ENCODE measurements at regions not wholly inside any gene's neighbourhood (a gene's known extent, or its start where the extent isn't known, plus 50 kb on each side); places are given as distances from the start of the nearest gene placed in this dataset.

DNA sequence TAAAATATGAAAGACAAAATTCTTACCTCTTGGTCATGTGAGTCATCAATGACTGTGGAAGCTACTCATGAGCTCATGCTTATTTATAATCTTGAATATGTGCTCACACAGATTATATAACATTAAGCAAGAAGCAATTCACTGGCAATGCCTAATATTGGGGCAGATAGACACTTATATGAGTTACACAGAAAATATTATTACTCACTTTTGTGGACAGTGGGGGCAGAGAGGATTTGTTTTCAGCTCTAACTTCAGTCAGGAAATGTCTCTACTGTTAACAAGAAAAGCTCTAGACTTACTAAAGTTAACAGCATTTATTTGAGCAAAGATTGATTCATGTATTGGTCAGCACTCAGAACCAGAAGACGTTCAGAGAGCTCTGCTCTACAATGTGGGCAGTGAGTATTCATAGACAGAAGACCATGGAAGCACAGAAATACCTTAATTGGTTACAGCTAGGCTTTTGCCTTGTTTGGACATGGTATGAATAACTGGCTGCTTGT lies 85.8 kb upstream of the AHI1 start:
- peaks cover 16% of the 10 kb centered on the region for H3K4me1 Mint-ChIP-seq (ENCODE audit: low read depth)
- H3K36me3 Mint-ChIP-seq (ENCODE audit: low read depth), result no peaks in the 10 kb centered on the region
- intact Hi-C loops (cut with micrococcal nuclease), result no loop called here
- H3K4me3 Mint-ChIP-seq, result no peak overlapping the region
- no peaks in the 10 kb centered on the region for H3K9me3 Mint-ChIP-seq
- CTCF ChIA-PET, result no interaction called here
- DNase-seq, result no peak
- no peak overlapping the region for H3K27ac Mint-ChIP-seq
- H3K27me3 Mint-ChIP-seq (ENCODE audit: low read depth), result no peaks in the 10 kb centered on the region

DNA sequence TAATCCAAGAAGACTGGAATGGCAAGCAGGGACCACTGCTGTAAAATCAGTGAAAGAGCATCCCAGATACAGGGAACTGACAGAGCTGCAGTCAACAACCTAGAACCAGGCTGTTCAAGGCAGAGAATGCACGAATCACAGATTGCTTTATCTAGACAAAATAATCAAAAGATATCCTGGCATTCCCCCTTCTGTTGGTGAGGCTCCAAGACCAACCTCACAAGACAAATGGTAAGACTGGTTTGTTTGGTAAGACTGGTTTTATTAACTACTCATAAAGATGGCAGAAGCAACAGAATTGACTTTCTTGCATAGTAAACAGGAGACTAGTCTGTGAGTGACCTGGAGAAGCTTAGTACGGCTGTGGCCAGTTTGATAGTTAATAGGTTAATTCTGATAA lies 88.8 kb upstream of the AHI1 start:
- no peak for DNase-seq
- no peaks in the 10 kb centered on the region for H3K27me3 Mint-ChIP-seq (ENCODE audit: low read depth)
- peaks cover 16% of the 10 kb centered on the region for H3K4me1 Mint-ChIP-seq (ENCODE audit: low read depth)
- H3K36me3 Mint-ChIP-seq (ENCODE audit: low read depth), result no peaks in the 10 kb centered on the region
- H3K27ac Mint-ChIP-seq, result no peak overlapping the region
- H3K9me3 Mint-ChIP-seq, result no peaks in the 10 kb centered on the region
- CTCF ChIA-PET, result interaction anchor here (1.6 kb wide), 1 partner anchor 17 kb away, joined by 3 read pairs; no protein-coding TSS in a partner anchor
- H3K4me3 Mint-ChIP-seq, result no peak overlapping the region
- intact Hi-C loops (cut with micrococcal nuclease), result no loop called here

DNA sequence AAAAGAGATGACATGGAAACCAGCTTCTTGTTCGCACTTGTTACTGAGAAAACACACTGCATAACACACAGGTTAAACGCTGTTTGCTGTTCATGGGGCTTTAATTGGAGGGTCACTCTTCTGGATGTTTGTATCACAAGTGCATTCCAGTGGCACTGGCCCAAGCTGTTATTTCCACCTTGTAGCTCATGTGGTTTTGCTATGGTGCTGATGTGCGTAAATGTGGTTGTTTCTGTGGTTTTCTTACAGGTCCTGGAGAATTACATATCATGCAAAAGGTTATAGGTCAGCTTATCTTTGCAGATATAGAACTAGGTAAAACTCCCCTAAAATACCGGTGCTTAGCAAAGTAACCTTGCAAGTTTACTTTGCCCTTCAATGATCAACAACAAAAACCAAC lies 89.3 kb upstream of the AHI1 start:
- no peak overlapping the region for H3K27ac Mint-ChIP-seq
- no peak overlapping the region for H3K4me3 Mint-ChIP-seq
- peak; percentile 46 for DNase-seq
- no peaks in the 10 kb centered on the region for H3K36me3 Mint-ChIP-seq (ENCODE audit: low read depth)
- H3K27me3 Mint-ChIP-seq (ENCODE audit: low read depth), result no peaks in the 10 kb centered on the region
- intact Hi-C loops (cut with micrococcal nuclease), result no loop called here
- CTCF ChIA-PET, result interaction anchor here (1.6 kb wide), 1 partner anchor 17 kb away, joined by 3 read pairs; no protein-coding TSS in a partner anchor
- no peaks in the 10 kb centered on the region for H3K9me3 Mint-ChIP-seq
- peaks cover 16% of the 10 kb centered on the region for H3K4me1 Mint-ChIP-seq (ENCODE audit: low read depth)

DNA sequence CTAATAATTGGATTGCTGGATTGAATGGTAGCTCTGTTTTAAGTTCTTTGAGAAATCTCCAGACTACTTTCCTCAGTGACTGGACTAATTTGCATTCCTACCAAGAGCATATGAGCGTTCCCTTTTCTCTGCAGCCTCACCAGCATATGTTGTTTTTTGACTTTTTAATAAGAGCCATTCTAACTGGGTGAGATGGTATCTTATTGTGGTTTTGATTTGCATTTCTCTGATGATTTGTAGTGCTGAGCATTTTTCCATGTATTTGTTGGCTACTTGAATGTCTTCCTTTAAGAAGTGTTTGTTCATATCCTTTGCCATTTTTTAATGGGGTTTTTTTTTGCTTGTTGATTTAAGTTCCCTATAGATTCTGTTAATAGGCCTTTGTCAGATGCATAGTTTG lies 94.7 kb upstream of the AHI1 start:
- Mint-ChIP-seq H3K4me3 (no peak overlapping the region), H3K27ac (no peak overlapping the region), H3K9me3 (no peaks in the 10 kb centered on the region), H3K36me3 (ENCODE audit: low read depth) (no peaks in the 10 kb centered on the region), H3K4me1 (ENCODE audit: low read depth) (peaks cover under 1% of the 10 kb centered on the region), H3K27me3 (ENCODE audit: low read depth) (no peaks in the 10 kb centered on the region)
- intact Hi-C loops (cut with micrococcal nuclease), result no loop called here
- DNase-seq, result no peak
- CTCF ChIA-PET, result interaction anchor here (1.1 kb wide), 1 partner anchor 10 kb away, joined by 3 read pairs; no protein-coding TSS in a partner anchor

DNA sequence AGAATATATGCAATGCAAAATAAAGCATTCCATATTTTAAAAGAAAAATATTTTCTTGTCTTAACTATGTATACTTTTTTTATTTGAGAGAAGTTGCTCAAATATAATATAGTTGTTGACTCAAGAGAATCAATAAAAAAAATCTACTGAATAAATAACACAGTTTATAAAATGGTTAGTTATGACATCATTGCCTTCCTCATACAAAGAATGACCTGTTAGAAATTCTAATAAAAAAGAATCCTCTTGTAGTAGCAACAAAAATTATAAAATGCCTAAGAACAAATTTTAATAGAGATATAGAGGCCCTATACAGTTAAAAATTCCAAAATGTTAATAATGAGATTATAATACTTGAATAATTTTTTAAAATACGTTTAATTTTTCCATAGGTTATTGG lies 96.5 kb upstream of the AHI1 start:
- CTCF ChIA-PET, result interaction anchor here (0.5 kb wide), 1 partner anchor 29 kb away, joined by 4 read pairs; no protein-coding TSS in a partner anchor
- H3K4me1 Mint-ChIP-seq (ENCODE audit: low read depth), result no peaks in the 10 kb centered on the region
- H3K9me3 Mint-ChIP-seq, result peaks cover 4% of the 10 kb centered on the region
- intact Hi-C loops (cut with micrococcal nuclease), result no loop called here
- no peaks in the 10 kb centered on the region for H3K36me3 Mint-ChIP-seq (ENCODE audit: low read depth)
- no peak overlapping the region for H3K4me3 Mint-ChIP-seq
- no peaks in the 10 kb centered on the region for H3K27me3 Mint-ChIP-seq (ENCODE audit: low read depth)
- no peak overlapping the region for H3K27ac Mint-ChIP-seq
- DNase-seq, result no peak

DNA sequence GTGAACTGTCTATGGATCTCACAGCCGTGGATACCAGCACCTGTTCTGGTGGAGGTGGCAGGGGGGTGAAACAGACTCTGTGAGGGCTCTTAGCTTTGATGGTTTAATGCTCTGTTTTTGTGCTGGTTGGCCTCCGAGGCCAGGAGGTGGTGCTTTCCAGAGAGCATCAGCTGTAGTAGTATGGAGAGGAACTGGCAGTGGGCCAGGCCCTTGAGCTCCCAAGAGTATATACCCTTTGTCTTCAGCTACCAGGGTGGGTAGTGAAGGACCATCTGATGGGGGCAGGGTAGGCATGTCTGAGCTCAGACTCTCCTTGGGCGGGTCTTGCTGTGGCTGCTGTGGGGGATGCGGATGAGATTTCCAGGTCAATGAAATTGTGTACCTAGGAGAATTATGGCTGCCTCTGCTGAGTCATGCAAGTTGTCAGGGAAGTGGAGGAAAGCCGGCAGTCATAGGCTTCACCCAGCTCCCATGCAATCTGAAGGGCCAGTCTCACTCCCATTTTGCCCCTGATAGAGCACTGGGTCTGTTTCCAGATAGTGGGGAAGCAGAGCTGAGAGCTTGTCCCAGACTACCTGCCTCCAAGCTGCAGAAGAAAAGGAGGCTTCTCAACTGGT lies 102.7 kb upstream of the AHI1 start:
- no peaks in the 10 kb centered on the region for H3K36me3 Mint-ChIP-seq (ENCODE audit: low read depth)
- no peak overlapping the region for H3K4me3 Mint-ChIP-seq
- CTCF ChIA-PET, result no interaction called here
- DNase-seq, result no peak
- peaks cover 7% of the 10 kb centered on the region for H3K4me1 Mint-ChIP-seq (ENCODE audit: low read depth)
- intact Hi-C loops (cut with micrococcal nuclease), result no loop called here
- H3K27ac Mint-ChIP-seq, result no peak overlapping the region
- H3K27me3 Mint-ChIP-seq (ENCODE audit: low read depth), result no peaks in the 10 kb centered on the region
- peaks cover 9% of the 10 kb centered on the region for H3K9me3 Mint-ChIP-seq

DNA sequence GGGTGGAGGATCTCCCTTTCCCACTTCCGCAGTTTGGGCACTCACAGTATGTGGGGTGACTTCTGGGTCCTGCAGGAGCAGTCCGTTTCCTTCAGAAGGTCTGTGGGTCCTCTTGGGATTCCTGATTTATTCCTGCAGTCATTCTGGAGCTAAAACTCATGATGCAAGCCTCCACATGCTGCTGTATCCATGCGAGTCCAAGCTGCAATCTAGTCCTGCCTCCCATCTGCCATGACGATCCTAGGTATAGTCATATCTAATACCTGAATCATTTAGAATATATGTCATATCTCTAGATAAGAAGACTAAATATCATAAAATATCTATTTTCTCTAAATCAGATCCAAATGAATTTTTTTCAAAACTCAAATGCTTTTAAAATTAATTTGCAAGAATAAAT lies 103.4 kb upstream of the AHI1 start:
- Mint-ChIP-seq H3K4me1 (ENCODE audit: low read depth) (peaks cover 11% of the 10 kb centered on the region), H3K36me3 (ENCODE audit: low read depth) (no peaks in the 10 kb centered on the region), H3K27me3 (ENCODE audit: low read depth) (no peaks in the 10 kb centered on the region), H3K27ac (no peak overlapping the region), H3K9me3 (peaks cover 9% of the 10 kb centered on the region), H3K4me3 (no peak overlapping the region)
- no peak for DNase-seq
- CTCF ChIA-PET, result no interaction called here
- intact Hi-C loops (cut with micrococcal nuclease), result no loop called here

DNA sequence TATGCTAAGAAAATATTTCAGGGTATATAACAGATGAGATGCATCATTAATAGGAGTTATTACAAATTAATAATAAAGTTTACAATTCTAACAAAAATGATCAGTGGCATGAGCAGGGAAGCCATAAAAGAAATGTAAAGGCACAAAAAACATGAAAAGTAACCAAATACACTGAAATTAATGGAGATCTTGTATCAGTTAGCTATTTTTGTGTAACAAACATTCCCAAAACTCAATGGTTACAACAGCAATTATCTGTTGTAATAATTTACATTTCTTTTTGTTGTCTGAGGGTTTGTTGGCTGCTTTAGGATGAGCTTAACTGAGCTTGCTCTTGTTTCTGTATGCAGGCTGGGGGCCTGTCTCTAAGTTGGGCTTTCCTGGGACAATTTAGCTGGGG lies 104.3 kb upstream of the AHI1 start:
- H3K4me3 Mint-ChIP-seq, result no peak overlapping the region
- H3K27ac Mint-ChIP-seq, result no peak overlapping the region
- no peak for DNase-seq
- intact Hi-C loops (cut with micrococcal nuclease), result no loop called here
- no peaks in the 10 kb centered on the region for H3K27me3 Mint-ChIP-seq (ENCODE audit: low read depth)
- CTCF ChIA-PET, result interaction anchor here (0.6 kb wide), 1 partner anchor 23 kb away, joined by 5 read pairs; no protein-coding TSS in a partner anchor
- peaks cover 19% of the 10 kb centered on the region for H3K4me1 Mint-ChIP-seq (ENCODE audit: low read depth)
- H3K36me3 Mint-ChIP-seq (ENCODE audit: low read depth), result no peaks in the 10 kb centered on the region
- H3K9me3 Mint-ChIP-seq, result peaks cover 9% of the 10 kb centered on the region

DNA sequence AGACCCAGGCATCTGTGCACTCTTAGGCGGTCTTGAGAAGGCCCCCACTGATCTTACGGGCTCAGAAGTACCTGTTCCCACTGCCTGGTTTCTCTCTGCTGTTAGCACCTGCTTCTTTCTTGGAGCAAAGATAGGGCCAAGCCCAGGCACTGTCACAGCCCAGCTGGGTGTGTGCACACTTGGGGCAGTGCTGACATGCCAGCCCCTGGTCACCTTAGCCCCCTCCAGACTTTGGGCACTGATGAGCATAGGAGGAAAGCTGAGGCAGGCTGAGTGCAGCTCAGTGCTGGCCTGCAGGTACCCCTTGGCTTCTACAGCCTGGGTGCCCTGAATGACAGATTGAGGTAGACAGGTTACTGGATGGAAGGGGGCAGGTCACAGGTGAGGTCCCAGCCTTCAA lies 105.7 kb upstream of the AHI1 start:
- no peak overlapping the region for H3K27ac Mint-ChIP-seq
- no peaks in the 10 kb centered on the region for H3K27me3 Mint-ChIP-seq (ENCODE audit: low read depth)
- CTCF ChIA-PET, result interaction anchor here (1.2 kb wide), 1 partner anchor 14 kb away, joined by 3 read pairs; no protein-coding TSS in a partner anchor
- intact Hi-C loops (cut with micrococcal nuclease), result no loop called here
- DNase-seq, result no peak
- H3K4me3 Mint-ChIP-seq, result no peak overlapping the region
- H3K4me1 Mint-ChIP-seq (ENCODE audit: low read depth), result peaks cover 22% of the 10 kb centered on the region
- H3K36me3 Mint-ChIP-seq (ENCODE audit: low read depth), result no peaks in the 10 kb centered on the region
- H3K9me3 Mint-ChIP-seq, result peaks cover 5% of the 10 kb centered on the region

DNA sequence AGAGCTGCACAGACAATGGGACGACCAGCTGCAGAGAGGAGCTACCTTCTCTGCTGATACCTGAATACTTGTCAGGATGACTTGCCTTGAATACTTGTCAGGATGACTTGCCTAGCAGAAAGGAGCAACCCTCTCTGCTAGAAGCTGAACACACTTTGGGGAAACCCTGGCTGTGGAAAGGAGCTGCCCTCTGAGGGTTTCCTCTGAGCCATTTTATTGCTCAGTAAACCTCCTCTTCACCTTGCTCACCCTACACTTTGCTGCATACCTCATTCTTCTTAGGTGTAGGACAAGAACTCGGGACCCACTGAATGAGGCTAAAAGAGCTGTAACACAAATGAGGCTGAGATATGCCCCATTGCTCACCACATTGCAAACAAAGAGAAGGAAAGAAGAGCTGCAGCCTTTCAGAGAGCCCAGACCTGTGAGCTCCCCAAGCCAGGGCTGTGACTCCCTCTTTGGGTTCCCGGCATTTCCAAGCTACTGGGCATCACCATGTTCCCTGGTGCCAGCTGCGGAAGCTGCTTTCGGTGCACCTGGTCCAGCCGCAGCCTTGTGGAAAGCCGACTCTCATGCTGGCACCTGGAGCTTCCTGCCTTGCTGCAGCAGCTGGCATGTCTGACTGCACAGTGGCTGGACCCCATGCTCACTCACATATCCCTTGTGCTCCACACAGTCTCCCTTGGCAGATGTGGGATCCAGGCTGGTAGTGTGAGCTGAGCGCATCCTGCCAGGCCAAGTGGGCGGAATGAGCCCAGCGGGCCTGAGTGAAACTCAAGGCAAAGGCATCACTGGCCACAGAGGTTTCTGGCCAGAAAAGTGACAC lies 106.7 kb upstream of the AHI1 start:
- no peak overlapping the region for H3K4me3 Mint-ChIP-seq
- CTCF ChIA-PET, result interaction anchor here (0.7 to 1.2 kb wide), 2 partner anchors 13 to 17 kb away, joined by 3 read pairs; no protein-coding TSS in a partner anchor
- intact Hi-C loops (cut with micrococcal nuclease), result loop anchor here (2.0 kb wide), 1 partner anchor 35 kb away; no protein-coding TSS in a partner anchor

DNA sequence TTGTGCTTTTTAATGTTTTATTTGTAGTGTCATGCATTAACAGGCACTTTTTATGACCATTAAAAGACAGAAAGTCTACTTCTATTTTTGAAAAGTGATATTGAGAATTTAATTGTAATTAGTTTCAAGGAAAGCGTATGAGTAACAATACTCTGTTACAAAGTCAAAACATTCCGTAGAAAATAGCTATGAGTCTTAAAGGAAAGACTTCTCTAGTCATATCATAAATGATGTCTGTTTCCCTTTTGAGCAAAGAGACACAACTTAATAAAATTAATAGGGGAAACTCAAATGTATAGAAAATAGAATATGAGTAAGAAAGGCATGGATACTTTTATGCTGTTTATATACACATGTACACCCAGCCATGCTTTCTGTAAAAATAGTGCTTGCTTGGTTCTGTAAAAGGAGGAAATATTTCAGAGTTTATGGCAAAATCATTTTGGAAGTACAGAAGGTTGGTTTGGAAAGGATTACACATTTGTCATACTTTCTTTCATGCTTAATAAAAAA lies 107.8 kb upstream of the AHI1 start:
- no peak for DNase-seq
- H3K27ac Mint-ChIP-seq, result no peak overlapping the region
- H3K4me3 Mint-ChIP-seq, result no peak overlapping the region
- CTCF ChIA-PET, result no interaction called here
- no peaks in the 10 kb centered on the region for H3K36me3 Mint-ChIP-seq (ENCODE audit: low read depth)
- intact Hi-C loops (cut with micrococcal nuclease), result loop anchor here (1.0 to 5.0 kb wide), 3 partner anchors 19 to 42 kb away; no protein-coding TSS in a partner anchor
- H3K9me3 Mint-ChIP-seq, result no peaks in the 10 kb centered on the region
- no peaks in the 10 kb centered on the region for H3K27me3 Mint-ChIP-seq (ENCODE audit: low read depth)
- peaks cover 22% of the 10 kb centered on the region for H3K4me1 Mint-ChIP-seq (ENCODE audit: low read depth)

More for the DNA sequence above, 106.7 kb upstream of the AHI1 start:
- Mint-ChIP-seq H3K27me3 (ENCODE audit: low read depth) (no peaks in the 10 kb centered on the region), H3K4me1 (ENCODE audit: low read depth) (peaks cover 22% of the 10 kb centered on the region), H3K9me3 (peaks cover 5% of the 10 kb centered on the region), H3K36me3 (ENCODE audit: low read depth) (no peaks in the 10 kb centered on the region), H3K27ac (no peak overlapping the region)
- DNase-seq, result peak; percentile 10

DNA sequence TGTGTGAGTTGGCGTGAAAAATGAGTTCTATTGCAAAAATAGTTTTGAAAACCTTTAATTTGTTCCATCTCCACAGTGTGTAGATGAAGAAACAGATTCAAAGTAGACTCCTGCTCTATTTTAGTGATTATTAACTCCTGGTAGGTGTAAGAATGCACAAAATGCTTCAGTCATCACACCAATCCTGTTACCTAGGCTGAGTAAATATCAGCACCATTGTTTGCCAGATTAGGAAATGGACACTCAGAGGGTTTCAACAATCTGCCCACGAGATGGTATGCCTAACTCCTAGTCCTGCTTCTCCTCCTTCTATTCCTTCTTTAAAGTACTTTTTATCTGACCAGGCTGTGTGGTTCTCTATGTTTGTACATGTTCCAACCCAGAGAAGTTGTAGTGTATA lies 108.9 kb upstream of the AHI1 start:
- CTCF ChIA-PET, result no interaction called here
- intact Hi-C loops (cut with micrococcal nuclease), result loop anchor here (5.0 kb wide), 1 partner anchor 41 kb away; no protein-coding TSS in a partner anchor
- no peak overlapping the region for H3K27ac Mint-ChIP-seq
- peaks cover 22% of the 10 kb centered on the region for H3K4me1 Mint-ChIP-seq (ENCODE audit: low read depth)
- no peak for DNase-seq
- H3K4me3 Mint-ChIP-seq, result no peak overlapping the region
- H3K9me3 Mint-ChIP-seq, result no peaks in the 10 kb centered on the region
- H3K36me3 Mint-ChIP-seq (ENCODE audit: low read depth), result no peaks in the 10 kb centered on the region
- no peaks in the 10 kb centered on the region for H3K27me3 Mint-ChIP-seq (ENCODE audit: low read depth)
